Esophagus mucosa (tissue), 1 donor: ENCODE measurements at regions not wholly inside any gene's neighbourhood (a gene's known extent, or its start where the extent isn't known, plus 50 kb on each side); places are given as distances from the start of the nearest gene placed in this dataset.
"Not testable (repeated sequence)": the region's sequence is repeated elsewhere in the genome, so short reads cannot be mapped to it uniquely, and the experiment has no call there.

Experiments used
- ATAC-seq: fragments of 200-7000 bp; cut with Tn5 transposase; one replicate; pipeline ENCODE4 v1.9.1; 2020
- donor health status: DM: yes; HTN: yes; CAD: no.

DNA sequence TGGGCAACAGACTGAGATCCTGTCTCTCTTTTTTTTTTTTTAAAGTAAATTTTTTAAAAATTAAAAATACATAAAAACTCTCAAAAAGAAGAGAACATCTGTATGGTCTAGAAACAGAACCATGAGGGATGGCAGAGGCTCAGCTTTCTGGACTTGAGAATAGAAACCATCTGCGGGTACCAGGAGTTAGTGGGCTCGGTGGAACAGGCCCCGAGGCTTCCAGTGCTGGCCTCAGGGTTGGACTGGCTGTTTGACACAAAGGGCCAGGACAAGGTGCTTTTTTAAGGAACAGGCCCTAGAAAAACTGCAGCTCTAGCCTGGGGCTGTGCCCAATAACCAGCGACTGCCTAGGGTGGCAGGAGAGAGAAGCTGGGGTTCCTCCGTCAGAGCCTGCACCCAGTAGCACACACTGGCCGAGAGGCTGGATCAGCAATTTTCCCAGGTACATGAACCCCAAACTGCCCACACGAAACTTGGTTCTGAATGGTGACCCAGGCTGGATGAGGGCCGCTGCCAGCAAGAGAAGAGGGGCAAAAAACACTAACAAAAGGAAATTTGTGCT, 131.0 kb upstream of the OLIG3 start:
- ATAC-seq, result no peak

- no peak for ATAC-seq
Observed at GRCh38 chr6:137625808-137626207, 131.6 kb upstream of the OLIG3 start.

- ATAC-seq, result no peak
Observed at GRCh38 chr6:137630666-137631065, 136.5 kb upstream of the OLIG3 start.

DNA sequence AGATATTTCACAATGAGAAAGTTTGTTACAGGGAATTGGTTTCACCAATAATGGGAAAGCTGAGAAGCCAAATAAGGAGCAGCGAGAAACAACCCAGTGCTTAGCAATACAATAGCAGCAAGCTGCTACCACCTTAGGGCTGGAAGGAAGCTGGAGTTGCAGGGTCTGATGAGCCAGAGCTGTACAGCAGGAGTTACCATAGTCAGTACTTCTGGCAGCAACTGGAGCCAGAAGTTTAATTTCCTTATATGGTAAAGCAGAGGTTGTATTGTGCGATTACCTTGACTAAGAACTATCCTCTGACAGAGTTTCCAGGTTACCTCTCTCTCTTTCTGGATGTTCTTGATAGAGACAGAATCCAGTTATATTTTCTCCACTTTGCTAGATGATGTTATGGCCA, 137.1 kb upstream of the OLIG3 start:
- peak; percentile 81 for ATAC-seq

- ATAC-seq, result peak; percentile 21
Observed at GRCh38 chr6:137634177-137634576, 140.0 kb upstream of the OLIG3 start.

- peak; percentile 39 for ATAC-seq
Observed at GRCh38 chr6:137637121-137637520, 142.9 kb upstream of the OLIG3 start.

GRCh38 chr6:137638926-137639706, 144.9 kb upstream of the OLIG3 start:
- ATAC-seq, result no peak

DNA sequence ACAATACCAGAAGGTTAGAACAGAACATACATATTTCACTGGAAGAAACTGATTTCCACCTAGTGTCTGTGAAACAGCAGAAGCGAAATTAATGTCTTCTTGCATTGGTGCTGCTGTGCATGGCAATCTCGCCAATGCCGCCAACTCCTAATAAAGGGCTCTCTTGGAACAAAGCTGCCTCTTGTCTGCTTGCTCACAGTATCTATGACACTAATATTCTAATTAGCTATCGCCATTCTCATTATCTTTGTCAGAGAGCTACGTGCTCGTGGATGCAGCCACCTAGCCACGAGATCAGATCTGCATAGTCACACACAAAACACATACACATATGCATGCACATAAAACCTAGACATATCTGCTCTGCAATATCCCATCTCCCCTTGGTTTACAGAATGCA, 145.9 kb upstream of the OLIG3 start:
- no peak for ATAC-seq

GRCh38 chr6:137641474-137642077, 147.4 kb upstream of the OLIG3 start:
- ATAC-seq, result peak; percentile 88

GRCh38 chr6:137643210-137643609, 149.0 kb upstream of the OLIG3 start:
- not testable (repeated sequence) for ATAC-seq

GRCh38 chr6:137643644-137644043, 149.4 kb upstream of the OLIG3 start:
- not testable (repeated sequence) for ATAC-seq

DNA sequence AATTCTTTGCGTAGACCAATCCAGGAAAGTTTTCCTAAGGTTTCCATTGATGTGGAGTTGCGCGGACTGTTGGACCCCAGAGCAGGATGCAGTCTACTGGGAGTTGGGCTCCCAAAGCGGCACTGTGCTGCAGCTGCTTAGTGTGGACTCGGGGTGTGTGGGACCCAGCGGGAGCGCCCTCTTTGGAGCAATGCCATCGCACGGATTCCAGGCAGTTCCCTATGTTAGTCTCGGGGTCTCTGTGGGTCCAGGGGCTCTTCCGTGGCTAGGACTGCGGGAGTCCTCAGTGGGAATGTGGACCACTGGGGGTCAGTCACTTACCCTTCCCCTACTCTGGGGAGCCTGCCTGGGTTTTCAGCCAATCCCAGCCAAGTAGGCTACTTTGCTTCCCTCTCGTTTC, 151.7 kb upstream of the OLIG3 start:
- no peak for ATAC-seq

DNA sequence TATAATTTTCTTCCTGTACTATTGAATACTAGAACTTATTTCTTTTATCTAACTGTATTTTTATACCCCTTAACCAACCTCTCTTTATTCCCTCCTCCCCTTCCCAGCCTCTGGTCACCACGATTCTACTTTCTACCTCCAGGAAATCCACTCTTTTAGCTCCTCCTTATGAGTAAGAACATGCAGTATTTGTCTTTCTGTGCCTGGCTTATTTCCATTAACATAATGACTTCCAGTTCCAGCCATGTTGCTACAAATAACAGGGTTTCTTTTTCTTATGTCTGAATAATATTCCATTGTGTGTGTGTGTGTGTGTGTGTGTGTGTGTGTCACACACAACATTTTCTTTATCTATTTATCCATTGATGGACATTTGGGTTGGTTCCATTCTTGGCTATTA, 152.3 kb upstream of the OLIG3 start:
- ATAC-seq, result no peak

DNA sequence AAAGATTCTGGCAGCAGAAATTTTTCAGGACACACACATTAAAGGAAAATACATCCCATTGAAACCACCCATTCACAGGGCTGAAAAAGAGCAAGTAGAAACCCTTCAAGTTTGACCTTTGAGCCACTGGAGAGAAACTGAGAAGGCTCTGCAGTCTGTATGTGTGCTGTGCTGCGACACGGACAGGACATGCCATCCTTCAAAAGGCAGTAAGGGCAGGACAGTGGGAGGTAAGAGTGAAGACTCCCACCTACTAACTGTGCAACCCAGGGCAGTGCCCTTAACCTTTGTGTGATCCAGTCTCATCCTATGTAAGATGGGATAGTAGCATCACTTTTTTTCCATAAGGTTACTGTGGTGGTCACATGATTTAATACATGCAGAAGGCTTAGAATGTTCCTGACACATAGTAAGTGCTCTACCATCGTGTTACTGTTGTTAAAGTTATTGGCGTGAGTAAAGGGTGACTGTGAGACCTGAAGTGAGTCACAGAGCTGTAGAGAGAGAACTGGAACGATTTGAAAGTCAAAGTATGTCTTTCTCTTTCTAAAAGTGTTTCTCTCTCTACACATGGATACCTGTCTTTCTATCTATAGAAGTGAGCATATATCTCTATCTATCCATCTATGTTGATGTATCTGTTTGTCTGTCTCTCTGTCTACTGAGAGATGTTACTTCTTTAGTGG, 153.7 kb upstream of the OLIG3 start:
- peak; percentile 67 for ATAC-seq

DNA sequence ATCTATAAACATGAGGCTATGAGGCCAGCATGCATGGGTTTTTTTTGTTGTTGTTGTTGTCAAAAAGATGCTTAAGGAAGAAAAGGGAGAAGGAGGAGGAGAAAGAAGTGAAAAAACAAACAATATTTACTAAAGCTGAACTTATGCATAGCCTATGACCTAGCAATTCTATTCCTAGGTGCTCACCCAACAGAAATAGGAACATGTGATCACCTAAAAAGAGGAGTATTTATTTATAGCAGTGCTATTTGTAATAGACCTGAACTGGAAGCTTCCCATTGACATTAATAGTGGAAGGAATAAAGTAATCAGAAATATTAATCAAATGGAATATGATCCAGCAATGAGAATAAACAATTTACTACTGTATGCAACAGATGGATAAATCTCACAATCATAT, 156.5 kb upstream of the OLIG3 start:
- ATAC-seq, result no peak

GRCh38 chr6:137651178-137651577, 157.0 kb upstream of the OLIG3 start:
- ATAC-seq, result no peak

- ATAC-seq, result no peak
Observed at GRCh38 chr6:137651591-137652335, 157.6 kb upstream of the OLIG3 start.

- ATAC-seq, result no peak
Observed at GRCh38 chr6:137652961-137653705, 158.9 kb upstream of the OLIG3 start.

- ATAC-seq, result no peak
Observed at GRCh38 chr6:137653706-137654059, 159.5 kb upstream of the OLIG3 start.

- ATAC-seq, result no peak
Observed at GRCh38 chr6:137654365-137654981, 160.3 kb upstream of the OLIG3 start.

DNA sequence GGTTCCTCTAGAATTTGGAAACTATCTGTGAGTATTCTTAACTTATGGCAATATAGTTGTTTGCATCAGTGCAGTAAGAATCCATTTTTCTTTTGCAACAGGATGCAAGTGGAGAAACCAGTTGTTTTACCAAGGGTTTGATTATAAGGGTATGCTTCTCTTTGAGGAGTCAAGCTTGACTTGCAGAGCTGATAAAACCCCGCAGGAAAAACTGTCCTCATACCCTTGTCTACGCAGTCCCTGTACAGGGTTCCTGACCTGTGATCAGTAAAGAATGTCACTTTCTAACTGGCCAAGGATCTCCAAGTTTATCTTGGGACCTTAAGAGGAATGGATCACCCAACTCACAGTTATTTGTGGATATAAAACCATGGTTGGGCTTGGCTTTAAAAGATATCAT, 161.1 kb upstream of the OLIG3 start:
- no peak for ATAC-seq

GRCh38 chr6:137656735-137657134, 162.5 kb upstream of the OLIG3 start:
- no peak for ATAC-seq
